ENCODE measurements at regions not wholly inside any gene's neighbourhood (a gene's known extent, or its start where the extent isn't known, plus 50 kb on each side); places are given as distances from the start of the nearest gene placed in this dataset.
"Not testable (repeated sequence)": the region's sequence is repeated elsewhere in the genome, so short reads cannot be mapped to it uniquely, and the experiment has no call there.

DNA sequence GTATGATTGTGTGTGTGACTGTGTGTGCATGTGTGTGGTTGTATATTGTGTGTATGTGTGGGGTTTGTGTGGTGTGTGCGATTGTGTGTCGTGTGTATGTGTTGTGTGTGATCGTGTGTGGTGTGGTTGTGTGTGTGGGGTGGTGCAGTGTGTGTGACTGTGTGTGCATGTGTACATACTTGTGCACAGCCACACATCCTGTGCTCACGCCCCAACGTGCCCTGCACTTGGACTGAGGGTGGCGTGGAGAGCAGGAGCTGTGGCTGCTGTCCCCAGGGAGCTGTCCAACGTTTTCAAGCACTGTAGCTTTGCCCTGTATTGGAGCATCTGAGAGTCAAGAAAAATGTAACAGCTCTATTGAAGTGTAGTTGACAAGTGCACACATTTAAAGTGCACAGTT, 243.2 kb upstream of the HDAC4 start:
- peak; percentile 7 to 8 for DNase-seq (ENCODE audit: low read depth in 2 of 2)
- H3K4me2 ChIP-seq (ENCODE audit: extremely low read depth, insufficient read depth, low read length): no peak overlapping the region
- no peaks in the 10 kb centered on the region for H4K20me1 ChIP-seq (ENCODE audit: control insufficient read depth, extremely low read depth, insufficient read depth, low read length)
- no peaks in the 10 kb centered on the region for H3K36me3 ChIP-seq (ENCODE audit: control insufficient read depth, insufficient read depth, low read length)
- H3K4me1 ChIP-seq (ENCODE audit: control insufficient read depth, extremely low read depth, insufficient read depth, low read length): no peaks in the 10 kb centered on the region
- no peaks in the 10 kb centered on the region for H3K27me3 ChIP-seq (ENCODE audit: control insufficient read depth, insufficient read depth, low read length)
- no peak overlapping the region for H3K9ac ChIP-seq (ENCODE audit: insufficient read depth, low read length)
- peaks cover 5% of the 10 kb centered on the region for H3K9me3 ChIP-seq (ENCODE audit: control insufficient read depth, insufficient read depth, low read depth, low read length)
- no peak for TF ChIP-seq CTCF (conservative IDR thresholded peaks at IDR 0.05 in 1 of 2, IDR thresholded peaks at IDR 0.05 in 1 of 2; ENCODE audit: low read depth in 1 of 2, low read length in 2 of 2)
- TF ChIP-seq EZH2 (IDR thresholded peaks at IDR 0.05; ENCODE audit: low read length, missing control alignments): no peak
- no peak overlapping the region for H3K4me3 ChIP-seq (replicated peaks in 1 of 4; ENCODE audit: control extremely low read depth in 1 of 4, insufficient read depth in 1 of 4, low read depth in 3 of 4, low read length in 4 of 4)
- no peak overlapping the region for H2AFZ ChIP-seq (ENCODE audit: low read length)
- H3K27ac ChIP-seq (ENCODE audit: insufficient read depth, low read length): no peak overlapping the region
- H3K79me2 ChIP-seq (ENCODE audit: control insufficient read depth, insufficient read depth, low read length): no peaks in the 10 kb centered on the region

GRCh38 chr2:239642406-239643004, 241.7 kb upstream of the HDAC4 start:
- H3K27ac ChIP-seq (ENCODE audit: insufficient read depth, low read length): no peak overlapping the region
- H3K9ac ChIP-seq (ENCODE audit: insufficient read depth, low read length): no peak overlapping the region
- no peaks in the 10 kb centered on the region for H3K27me3 ChIP-seq (ENCODE audit: control insufficient read depth, insufficient read depth, low read length)
- no peaks in the 10 kb centered on the region for H3K79me2 ChIP-seq (ENCODE audit: control insufficient read depth, insufficient read depth, low read length)
- H3K4me1 ChIP-seq (ENCODE audit: control insufficient read depth, extremely low read depth, insufficient read depth, low read length): no peaks in the 10 kb centered on the region
- no peak for TF ChIP-seq CTCF (conservative IDR thresholded peaks at IDR 0.05 in 1 of 2, IDR thresholded peaks at IDR 0.05 in 1 of 2; ENCODE audit: low read depth in 1 of 2, low read length in 2 of 2)
- no peaks in the 10 kb centered on the region for H3K36me3 ChIP-seq (ENCODE audit: control insufficient read depth, insufficient read depth, low read length)
- no peak overlapping the region for H3K4me2 ChIP-seq (ENCODE audit: extremely low read depth, insufficient read depth, low read length)
- peaks cover 5% of the 10 kb centered on the region for H3K9me3 ChIP-seq (ENCODE audit: control insufficient read depth, insufficient read depth, low read depth, low read length)
- no peak overlapping the region for H2AFZ ChIP-seq (ENCODE audit: low read length)
- no peak for DNase-seq (ENCODE audit: low read depth in 2 of 2)
- H4K20me1 ChIP-seq (ENCODE audit: control insufficient read depth, extremely low read depth, insufficient read depth, low read length): no peaks in the 10 kb centered on the region
- H3K4me3 ChIP-seq (replicated peaks in 1 of 4; ENCODE audit: control extremely low read depth in 1 of 4, insufficient read depth in 1 of 4, low read depth in 3 of 4, low read length in 4 of 4): no peak overlapping the region

GRCh38 chr2:239641904-239642303, 241.1 kb upstream of the HDAC4 start:
- H2AFZ ChIP-seq (ENCODE audit: low read length); H3K9ac ChIP-seq (ENCODE audit: insufficient read depth, low read length): not testable (repeated sequence)

More at GRCh38 chr2:239641904-239642303, 241.1 kb upstream of the HDAC4 start:
- not testable (repeated sequence) for H3K27ac ChIP-seq (ENCODE audit: insufficient read depth, low read length); H3K27me3 ChIP-seq (ENCODE audit: control insufficient read depth, insufficient read depth, low read length); H3K9me3 ChIP-seq (ENCODE audit: control insufficient read depth, insufficient read depth, low read depth, low read length); H3K79me2 ChIP-seq (ENCODE audit: control insufficient read depth, insufficient read depth, low read length); H3K4me2 ChIP-seq (ENCODE audit: extremely low read depth, insufficient read depth, low read length); DNase-seq (ENCODE audit: low read depth in 2 of 2); H3K4me3 ChIP-seq (replicated peaks in 1 of 4; ENCODE audit: control extremely low read depth in 1 of 4, insufficient read depth in 1 of 4, low read depth in 3 of 4, low read length in 4 of 4); H3K4me1 ChIP-seq (ENCODE audit: control insufficient read depth, extremely low read depth, insufficient read depth, low read length); H3K36me3 ChIP-seq (ENCODE audit: control insufficient read depth, insufficient read depth, low read length); H4K20me1 ChIP-seq (ENCODE audit: control insufficient read depth, extremely low read depth, insufficient read depth, low read length)
